ENCODE measurements at regions not wholly inside any gene's neighbourhood (a gene's known extent, or its start where the extent isn't known, plus 50 kb on each side); places are given as distances from the start of the nearest gene placed in this dataset.

- no peak for TF ChIP-seq EZH2 (IDR thresholded peaks at IDR 0.05; ENCODE audit: borderline replicate concordance, low read depth, low read length, poor library complexity, severe bottlenecking)
- TF ChIP-seq CTCF (conservative IDR thresholded peaks at IDR 0.05; ENCODE audit: low read depth, low read length) = no peak
Measured at GRCh38 chr19:27776524-27776923, 1436.4 kb downstream of the UQCRFS1 start.
